ENCODE measurements at regions not wholly inside any gene's neighbourhood (a gene's known extent, or its start where the extent isn't known, plus 50 kb on each side); places are given as distances from the start of the nearest gene placed in this dataset.

DNA sequence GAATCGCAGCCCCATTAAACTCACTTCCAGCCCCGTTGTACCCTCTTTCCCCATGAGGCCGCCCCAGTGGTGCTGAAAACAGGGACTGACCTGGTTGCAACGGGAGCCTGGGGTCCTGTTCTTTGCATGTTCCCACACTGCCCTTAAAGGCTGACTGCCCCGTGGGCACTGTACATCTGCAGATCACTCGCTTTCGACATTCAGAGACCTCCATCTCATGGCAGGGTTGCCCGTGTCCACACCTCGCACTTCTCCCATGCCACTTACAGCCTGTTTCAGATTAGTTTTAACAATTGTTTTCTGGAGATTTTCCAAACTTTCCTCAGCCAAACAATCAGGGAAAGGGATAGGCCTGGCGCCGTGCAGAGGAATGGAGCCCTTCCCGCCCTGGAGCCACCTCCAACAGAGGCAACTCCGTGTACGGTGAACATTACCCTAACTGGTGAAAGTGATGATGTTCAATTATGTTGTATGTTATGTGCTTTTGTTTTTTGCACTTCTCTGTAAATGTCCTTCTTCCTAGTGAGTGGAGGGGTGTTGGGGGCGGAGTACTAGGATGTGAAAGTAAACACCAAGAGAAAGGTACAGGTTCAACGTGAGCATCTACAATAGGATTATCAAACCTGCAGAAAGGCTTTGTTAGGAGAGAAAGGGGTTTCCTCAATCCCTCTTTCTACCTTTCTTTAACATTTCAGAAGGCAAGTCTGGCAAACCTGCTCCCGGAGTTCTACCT is 262.8 kb downstream of the FOXO1 start:
- no peak for FAIRE-seq

GRCh38 chr13:40404407-40404806 is 262.0 kb downstream of the FOXO1 start:
- FAIRE-seq: no peak

- no peak for FAIRE-seq
Measured at GRCh38 chr13:40404967-40405716, 261.3 kb downstream of the FOXO1 start.

DNA sequence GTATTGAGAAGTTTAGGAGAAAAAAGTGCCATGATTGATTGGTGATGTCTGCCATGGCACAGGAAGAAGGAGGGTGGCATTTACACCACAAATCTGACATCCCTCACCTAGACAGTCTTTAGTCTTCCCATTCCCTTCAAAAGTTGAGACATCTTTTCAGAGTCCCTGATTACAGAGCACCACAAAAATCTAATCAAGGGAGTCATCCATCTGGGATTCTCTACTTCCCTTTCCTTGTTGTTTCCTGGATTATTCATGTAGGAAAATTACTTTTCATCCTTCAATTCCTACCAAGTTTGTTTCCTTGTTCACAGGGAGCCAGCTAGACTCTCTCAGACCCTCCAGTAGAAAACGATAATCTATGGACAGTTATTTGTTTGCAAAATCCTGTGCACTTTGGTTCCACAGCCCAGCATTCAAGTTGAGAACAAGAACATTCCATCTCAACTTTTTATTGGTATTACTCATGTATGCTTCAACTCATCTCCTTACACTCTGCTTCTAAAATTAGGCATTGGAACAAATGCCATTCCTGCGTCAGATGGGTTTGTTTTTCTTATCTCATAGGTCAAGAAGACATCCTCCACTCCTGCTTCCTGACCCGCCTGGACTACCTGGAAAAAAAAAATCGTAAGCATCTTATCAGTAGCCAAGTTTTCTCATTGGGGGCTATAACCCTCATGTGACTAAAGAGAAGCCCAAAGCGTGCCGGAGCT is 259.9 kb downstream of the FOXO1 start:
- FAIRE-seq: no peak

GRCh38 chr13:40407567-40407966 is 258.9 kb downstream of the FOXO1 start:
- no peak for FAIRE-seq

DNA sequence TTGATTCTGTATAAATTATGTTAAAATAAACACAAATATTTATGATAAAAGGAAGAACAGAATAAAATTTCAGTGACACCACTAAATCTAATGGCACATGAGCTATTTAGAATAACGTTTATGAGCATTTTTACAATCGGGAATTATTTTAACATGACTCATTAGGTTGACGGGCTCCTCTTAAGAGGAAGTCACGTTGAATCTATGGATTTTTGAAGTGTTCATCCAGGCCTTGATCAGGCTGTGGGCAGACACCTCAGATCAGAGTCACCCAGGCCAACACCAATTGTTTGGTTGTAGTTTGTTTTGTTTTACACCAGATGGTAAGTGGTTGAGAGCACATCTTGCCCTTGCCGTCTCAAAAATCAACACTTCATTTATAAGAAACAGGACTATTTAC is 257.8 kb downstream of the FOXO1 start:
- no peak for FAIRE-seq

DNA sequence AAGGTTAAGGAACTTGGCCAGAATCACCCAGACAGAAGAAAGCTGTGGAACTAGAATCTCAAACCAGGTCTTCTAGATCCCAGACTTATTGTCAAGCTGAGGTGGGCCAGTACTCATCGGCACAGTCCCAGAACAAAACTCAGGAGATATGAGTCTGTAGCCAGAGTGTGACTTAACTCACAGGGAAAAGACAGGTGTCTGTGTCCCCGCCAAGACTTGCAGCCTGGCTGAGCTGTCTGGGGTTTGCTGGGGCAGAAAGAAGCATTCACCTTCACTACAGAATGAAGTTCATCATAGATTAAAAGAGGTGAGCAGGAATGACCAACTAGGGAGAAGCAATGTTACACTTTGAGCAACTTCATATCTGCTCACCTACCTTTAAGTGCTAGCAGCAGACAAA is 257.2 kb downstream of the FOXO1 start:
- no peak for FAIRE-seq

GRCh38 chr13:40410315-40410714 is 256.1 kb downstream of the FOXO1 start:
- FAIRE-seq: no peak

- no peak for FAIRE-seq
Measured at GRCh38 chr13:40420160-40420740, 246.2 kb downstream of the FOXO1 start.

GRCh38 chr13:40422588-40423235 is 243.7 kb downstream of the FOXO1 start:
- no peak for FAIRE-seq

GRCh38 chr13:40428354-40428753 is 238.1 kb downstream of the FOXO1 start:
- FAIRE-seq: no peak

GRCh38 chr13:40429706-40430545 is 236.5 kb downstream of the FOXO1 start:
- no peak for FAIRE-seq

DNA sequence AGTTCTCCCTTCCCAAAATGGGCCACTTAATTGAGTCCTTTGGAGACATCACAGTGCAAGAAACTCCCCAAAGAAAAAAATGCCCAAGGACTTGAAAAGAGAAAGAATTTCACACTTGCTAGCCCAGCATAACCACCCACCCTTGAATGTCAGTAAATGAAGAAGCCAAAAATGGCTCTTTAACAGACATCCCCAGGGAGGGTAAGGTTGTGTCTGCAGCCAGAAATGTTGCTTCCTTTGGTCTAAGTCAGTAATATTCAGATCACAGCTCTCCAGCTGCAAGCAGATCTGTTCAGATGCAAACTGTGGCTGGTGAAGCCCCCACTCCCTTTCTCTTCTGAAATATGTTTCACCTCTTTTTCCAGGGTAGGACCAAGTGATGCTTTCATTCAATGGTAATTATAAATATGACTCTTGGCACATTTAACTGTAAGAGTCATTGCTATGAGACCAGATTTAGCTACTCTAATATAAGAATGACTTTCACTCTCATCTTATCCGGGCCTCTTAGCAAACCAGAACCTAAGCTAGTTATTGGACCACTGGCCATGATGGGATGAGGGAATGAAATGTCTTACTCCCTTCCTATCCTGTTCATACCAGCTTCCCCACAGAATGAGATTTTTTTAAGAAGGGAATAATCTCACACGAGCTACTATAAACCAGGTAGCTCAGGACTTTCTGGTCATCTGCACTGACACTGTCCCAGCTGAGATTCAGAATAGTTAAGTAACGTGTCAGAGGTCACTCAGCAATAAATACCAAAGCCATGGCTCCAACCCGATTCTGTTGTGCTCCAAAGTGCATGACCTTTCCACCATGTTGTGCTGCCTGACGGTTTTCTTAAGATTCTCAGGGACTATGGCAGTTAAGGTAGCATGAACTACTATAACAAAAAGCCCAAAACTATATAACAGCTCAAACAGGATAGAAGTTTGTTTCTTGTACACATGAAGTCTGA is 234.1 kb downstream of the FOXO1 start:
- no peak for FAIRE-seq

DNA sequence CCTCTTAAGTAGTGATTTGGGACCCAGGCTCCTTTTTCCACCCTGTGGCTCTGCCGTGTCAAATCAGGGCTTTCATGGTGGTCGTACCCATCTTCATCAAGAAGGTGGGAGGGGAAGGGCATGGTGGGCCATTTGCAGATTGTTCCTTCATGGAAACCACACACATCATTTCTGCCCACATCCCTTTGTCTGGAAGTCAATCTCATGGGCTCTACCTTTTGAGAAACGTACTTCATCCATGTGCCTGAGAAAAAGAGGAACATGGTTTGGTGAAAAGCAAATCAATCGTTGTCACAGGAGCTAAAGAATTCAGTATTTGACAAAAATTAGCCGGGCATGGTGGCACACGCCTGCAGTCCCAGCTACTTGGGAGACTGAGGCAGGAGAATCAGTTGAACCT is 233.4 kb downstream of the FOXO1 start:
- no peak for FAIRE-seq

DNA sequence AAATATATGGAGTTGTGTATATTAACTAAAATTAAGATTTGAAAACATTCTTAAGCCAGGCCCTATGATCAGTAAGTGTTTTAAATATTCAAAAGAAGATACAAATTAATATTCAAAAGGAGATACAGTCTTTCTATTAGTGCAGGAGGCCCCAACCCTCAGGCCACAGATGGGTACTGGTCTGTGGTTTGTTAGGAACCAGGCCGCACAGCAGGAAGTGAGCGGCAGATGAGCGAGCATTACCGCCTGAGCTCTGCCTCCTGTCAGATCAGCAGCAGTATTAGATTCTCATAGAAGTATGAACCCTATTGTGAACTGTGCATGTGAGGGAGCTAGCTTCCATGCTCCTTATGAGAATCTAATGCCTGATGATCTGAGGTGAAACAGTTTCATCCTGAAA is 232.9 kb downstream of the FOXO1 start:
- no peak for FAIRE-seq

- FAIRE-seq: no peak
Measured at GRCh38 chr13:40434516-40435397, 231.7 kb downstream of the FOXO1 start.

GRCh38 chr13:40438022-40438680 is 228.3 kb downstream of the FOXO1 start:
- FAIRE-seq: no peak

DNA sequence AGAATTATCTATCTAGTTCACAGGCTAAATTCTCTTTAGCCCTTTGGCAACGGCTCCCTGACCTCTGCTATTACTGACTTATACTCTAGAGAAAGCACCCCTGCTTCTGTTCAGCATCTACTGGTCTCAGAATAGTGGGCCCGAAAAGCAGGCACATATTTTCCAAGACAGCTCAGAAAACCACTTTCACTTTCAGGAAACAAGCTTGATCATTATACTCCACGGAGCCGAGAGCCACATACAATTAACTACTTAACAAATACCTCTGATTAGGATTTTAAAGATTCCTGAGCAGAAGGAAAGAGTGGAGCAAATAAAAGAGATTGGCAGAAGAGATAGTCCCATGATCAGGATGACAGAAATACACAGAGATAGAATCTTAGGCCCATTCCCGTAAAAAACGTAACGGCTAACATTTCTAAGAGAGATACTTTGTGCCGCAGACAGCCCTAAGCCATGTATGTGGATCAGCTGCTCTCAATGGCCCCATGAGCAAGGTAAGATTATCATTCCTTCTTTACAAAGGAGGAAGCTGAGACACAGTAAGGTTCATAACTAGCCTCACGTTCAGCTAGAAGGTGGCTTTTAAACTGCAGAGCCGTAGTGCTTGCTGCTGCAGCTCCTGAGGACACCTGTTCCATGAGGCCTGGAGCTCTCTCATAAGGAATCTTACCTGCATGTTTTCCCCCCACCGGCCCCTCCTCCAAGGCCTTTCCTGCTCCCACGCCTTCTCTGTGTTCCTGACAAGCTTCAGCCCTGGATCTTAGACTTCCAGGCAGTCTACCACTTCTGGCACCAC is 227.2 kb downstream of the FOXO1 start:
- no peak for FAIRE-seq
